Glutamatergic neuron (in vitro differentiated cells): ENCODE measurements at regions not wholly inside any gene's neighbourhood (a gene's known extent, or its start where the extent isn't known, plus 50 kb on each side); places are given as distances from the start of the nearest gene placed in this dataset.

ENCODE experiments used
- DNase-seq: peaks from one replicate; pipeline ENCODE4 v3.0.0; 2022
- H3K27ac Mint-ChIP-seq: one replicate; pipeline ENCODE4 v1.8.0; 2020; ENCODE audit warnings: mild to moderate bottlenecking, mixed read lengths, inconsistent platforms; ENCODE audit not compliant: unreplicated experiment
- H3K27me3 Mint-ChIP-seq: one replicate; pipeline ENCODE4 v1.8.0; 2020; ENCODE audit warnings: mild to moderate bottlenecking, moderate library complexity, mixed read lengths, inconsistent platforms; ENCODE audit not compliant: unreplicated experiment
- H3K36me3 Mint-ChIP-seq: one replicate; pipeline ENCODE4 v1.8.0; 2020; ENCODE audit warnings: mild to moderate bottlenecking, mixed read lengths, inconsistent platforms; ENCODE audit not compliant: unreplicated experiment
- H3K4me1 Mint-ChIP-seq: one replicate; pipeline ENCODE4 v1.8.0; 2020; ENCODE audit warnings: mild to moderate bottlenecking, low read depth, mixed read lengths, inconsistent platforms; ENCODE audit not compliant: unreplicated experiment
- H3K4me3 Mint-ChIP-seq: one replicate; pipeline ENCODE4 v1.8.0; 2020; ENCODE audit warnings: mild to moderate bottlenecking, mixed read lengths, inconsistent platforms; ENCODE audit not compliant: unreplicated experiment
- H3K9me3 Mint-ChIP-seq: one replicate; pipeline ENCODE4 v1.8.0; 2020; ENCODE audit warnings: mild to moderate bottlenecking, moderate library complexity, mixed read lengths, inconsistent platforms; ENCODE audit not compliant: unreplicated experiment
- CTCF ChIP-seq: fragments of 200-600 bp; sonication (generic); IDR thresholded peaks from one replicate; pipeline ENCODE4 v1.5.0; 2021; ENCODE audit not compliant: partially characterized antibody, unreplicated experiment

DNA sequence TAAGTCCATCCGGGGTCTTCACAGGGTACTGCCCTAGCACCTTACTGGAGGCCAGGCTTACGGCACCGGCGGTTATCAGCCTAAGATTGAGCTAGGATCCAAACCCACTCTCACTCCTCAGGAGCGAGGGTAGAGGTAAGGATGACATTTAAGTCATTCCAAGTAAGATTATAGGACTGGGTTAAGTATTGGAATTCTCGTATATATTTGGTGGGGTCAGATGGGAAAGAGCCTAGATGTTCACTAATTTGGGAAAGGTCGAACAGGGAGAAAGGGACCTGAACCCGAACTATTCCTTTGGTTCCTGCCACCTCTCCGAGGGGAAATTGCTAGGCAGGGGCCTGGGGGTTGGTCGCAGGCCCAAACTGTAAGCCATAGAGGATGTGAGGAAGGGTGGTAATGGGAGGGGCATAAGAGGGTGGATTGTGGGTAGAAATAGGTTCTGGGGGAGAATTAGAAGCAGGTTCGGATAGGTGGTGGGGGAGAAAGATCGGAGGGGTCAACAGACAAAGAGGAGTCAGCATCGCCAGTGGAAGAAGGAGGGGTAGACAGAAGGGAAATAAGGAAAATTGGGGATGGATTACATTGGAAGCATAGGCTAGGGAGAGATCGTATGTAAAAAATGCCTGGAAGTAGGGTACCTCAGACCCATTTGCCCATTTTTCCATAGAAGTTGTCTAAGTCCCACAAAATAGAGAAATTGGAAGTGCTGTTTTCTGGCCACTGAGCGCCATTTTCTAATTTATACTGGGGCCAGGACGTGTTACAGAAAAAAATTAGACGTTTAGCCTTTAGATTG is 747.1 kb upstream of the ADGRB3 start:
- Mint-ChIP-seq H3K4me1 (no peaks in the 10 kb centered on the region), H3K27me3 (no peaks in the 10 kb centered on the region), H3K9me3 (peaks cover 2% of the 10 kb centered on the region), H3K27ac (no peak overlapping the region), H3K4me3 (no peak overlapping the region), H3K36me3 (no peaks in the 10 kb centered on the region)
- no peak for TF ChIP-seq CTCF
- no peak for DNase-seq

- no peaks in the 10 kb centered on the region for H3K4me1 Mint-ChIP-seq
- H3K4me3 Mint-ChIP-seq = no peak overlapping the region
These were observed 747.7 kb upstream of the ADGRB3 start for GRCh38 chr6:67887419-67887746.

GRCh38 chr6:67886840-67887292 is 748.2 kb upstream of the ADGRB3 start:
- Mint-ChIP-seq H3K9me3 (peaks cover 2% of the 10 kb centered on the region), H3K4me1 (no peaks in the 10 kb centered on the region), H3K27ac (no peak overlapping the region), H3K4me3 (no peak overlapping the region), H3K27me3 (no peaks in the 10 kb centered on the region), H3K36me3 (no peaks in the 10 kb centered on the region)
- DNase-seq = no peak
- no peak for TF ChIP-seq CTCF

More at GRCh38 chr6:67887419-67887746, 747.7 kb upstream of the ADGRB3 start:
- Mint-ChIP-seq H3K9me3 (peaks cover 2% of the 10 kb centered on the region), H3K27ac (no peak overlapping the region), H3K36me3 (no peaks in the 10 kb centered on the region), H3K27me3 (no peaks in the 10 kb centered on the region)
- no peak for DNase-seq
- no peak for TF ChIP-seq CTCF

GRCh38 chr6:67886036-67886707 is 748.9 kb upstream of the ADGRB3 start:
- Mint-ChIP-seq H3K27me3 (no peaks in the 10 kb centered on the region), H3K4me1 (no peaks in the 10 kb centered on the region), H3K27ac (no peak overlapping the region), H3K4me3 (no peak overlapping the region), H3K36me3 (no peaks in the 10 kb centered on the region), H3K9me3 (peaks cover 2% of the 10 kb centered on the region)
- TF ChIP-seq CTCF = no peak
- no peak for DNase-seq
